ENCODE measurements at regions not wholly inside any gene's neighbourhood (a gene's known extent, or its start where the extent isn't known, plus 50 kb on each side); places are given as distances from the start of the nearest gene placed in this dataset.
A peak's percentile ranks its signal among the peaks of the same experiment; 100 is the strongest.

- H3K4me3 ChIP-seq (ENCODE audit: low read length) = no peak overlapping the region
- TF ChIP-seq CTCF (conservative IDR thresholded peaks at IDR 0.05; ENCODE audit: low read depth, low read length) = no peak
- DNase-seq (ENCODE audit: low read depth) = no peak
Observed at GRCh38 chr6:165737396-165737795, 74.4 kb upstream of the PDE10A start.

- DNase-seq (ENCODE audit: low read depth) = no peak
- no peak overlapping the region for H3K4me3 ChIP-seq (ENCODE audit: low read length)
- no peak for TF ChIP-seq CTCF (conservative IDR thresholded peaks at IDR 0.05; ENCODE audit: low read depth, low read length)
Observed at GRCh38 chr6:165735065-165735464, 72.0 kb upstream of the PDE10A start.

- DNase-seq (ENCODE audit: low read depth) = no peak
- no peak for TF ChIP-seq CTCF (conservative IDR thresholded peaks at IDR 0.05; ENCODE audit: low read depth, low read length)
Observed at GRCh38 chr6:165733489-165733791, 70.4 kb upstream of the PDE10A start.

GRCh38 chr6:165732696-165733488, 69.9 kb upstream of the PDE10A start:
- no peak for TF ChIP-seq CTCF (conservative IDR thresholded peaks at IDR 0.05; ENCODE audit: low read depth, low read length)
- no peak for DNase-seq (ENCODE audit: low read depth)
- no peak overlapping the region for H3K4me3 ChIP-seq (ENCODE audit: low read length)

More at GRCh38 chr6:165733489-165733791, 70.4 kb upstream of the PDE10A start:
- no peak overlapping the region for H3K4me3 ChIP-seq (ENCODE audit: low read length)

GRCh38 chr6:165729307-165729936, 66.4 kb upstream of the PDE10A start:
- peak; percentile 71 for TF ChIP-seq CTCF (conservative IDR thresholded peaks at IDR 0.05; ENCODE audit: low read depth, low read length)
- no peak for DNase-seq (ENCODE audit: low read depth)
- no peak overlapping the region for H3K4me3 ChIP-seq (ENCODE audit: low read length)

GRCh38 chr6:165728216-165728615, 65.2 kb upstream of the PDE10A start:
- TF ChIP-seq CTCF (conservative IDR thresholded peaks at IDR 0.05; ENCODE audit: low read depth, low read length) = no peak
- DNase-seq (ENCODE audit: low read depth) = no peak
- H3K4me3 ChIP-seq (ENCODE audit: low read length) = no peak overlapping the region

GRCh38 chr6:165726965-165727381, 63.9 kb upstream of the PDE10A start:
- no peak for DNase-seq (ENCODE audit: low read depth)
- H3K4me3 ChIP-seq (ENCODE audit: low read length) = no peak overlapping the region
- no peak for TF ChIP-seq CTCF (conservative IDR thresholded peaks at IDR 0.05; ENCODE audit: low read depth, low read length)

Measured in retinal pigment epithelial cell (primary cell).